Nephron (organoid): ENCODE measurements at regions not wholly inside any gene's neighbourhood (a gene's known extent, or its start where the extent isn't known, plus 50 kb on each side); places are given as distances from the start of the nearest gene placed in this dataset.

Source experiments
- H3K27ac Mint-ChIP-seq, 3 experiments: 2 replicates each; pipeline ENCODE4 v1.8.0; 2020; ENCODE audit warnings: mixed read lengths in 3 of 3, mild to moderate bottlenecking in 2 of 3, moderate library complexity in 1 of 3
- H3K27me3 Mint-ChIP-seq: 2 replicates; pipeline ENCODE4 v1.8.0; 2021; ENCODE audit warnings: low read depth, mild to moderate bottlenecking, moderate library complexity, mixed read lengths
- H3K36me3 Mint-ChIP-seq: 2 replicates; pipeline ENCODE4 v1.8.0; 2020; ENCODE audit warnings: low read depth, mixed read lengths
- H3K4me1 Mint-ChIP-seq: 2 replicates; pipeline ENCODE4 v1.8.0; 2020; ENCODE audit warnings: mixed read lengths
- H3K4me3 Mint-ChIP-seq, 3 experiments: 2 replicates each; pipeline ENCODE4 v1.8.0; 2020; ENCODE audit warnings: mild to moderate bottlenecking in 3 of 3, mixed read lengths in 3 of 3, moderate library complexity in 2 of 3
- H3K9me3 Mint-ChIP-seq: 2 replicates; pipeline ENCODE4 v1.8.0; 2020; ENCODE audit warnings: mixed read lengths
- TF ChIP-seq, protein P1 (sequence below), 3 experiments: fragments of 200-600 bp; sonication (generic); IDR thresholded peaks; one replicate each; pipeline ENCODE4 v1.5.0; 2021; ENCODE audit warnings: antibody characterized with exemption in 3 of 3; ENCODE audit not compliant: unreplicated experiment in 3 of 3

DNA sequence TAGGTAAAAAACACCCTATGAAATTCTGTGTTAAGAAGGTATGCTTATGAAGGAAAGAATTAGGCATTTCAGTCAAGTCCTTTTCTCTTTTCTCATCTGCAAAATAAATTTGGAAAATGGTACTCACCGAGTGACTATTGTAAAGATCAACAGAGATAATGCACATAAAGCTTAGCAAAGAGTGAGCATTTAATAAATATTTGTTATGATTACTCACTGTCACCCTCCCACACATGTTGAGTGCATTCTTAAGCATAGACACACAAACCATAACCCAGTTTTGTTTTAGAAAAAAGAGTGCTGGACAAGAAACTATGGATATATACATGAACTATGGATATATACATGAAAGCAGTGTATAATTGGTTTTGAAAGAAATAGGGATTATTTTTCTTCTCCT lies 54.7 kb upstream of the PRLR start:
- Mint-ChIP-seq H3K36me3 (no peaks in the 10 kb centered on the region), H3K4me1 (peaks cover 44% of the 10 kb centered on the region), H3K27me3 (no peaks in the 10 kb centered on the region), H3K27ac (peak overlapping the region; percentile 12 to 28 (median 23)), H3K9me3 (peaks cover 5% of the 10 kb centered on the region), H3K4me3 (no peak overlapping the region)
- TF ChIP-seq, protein P1, sequence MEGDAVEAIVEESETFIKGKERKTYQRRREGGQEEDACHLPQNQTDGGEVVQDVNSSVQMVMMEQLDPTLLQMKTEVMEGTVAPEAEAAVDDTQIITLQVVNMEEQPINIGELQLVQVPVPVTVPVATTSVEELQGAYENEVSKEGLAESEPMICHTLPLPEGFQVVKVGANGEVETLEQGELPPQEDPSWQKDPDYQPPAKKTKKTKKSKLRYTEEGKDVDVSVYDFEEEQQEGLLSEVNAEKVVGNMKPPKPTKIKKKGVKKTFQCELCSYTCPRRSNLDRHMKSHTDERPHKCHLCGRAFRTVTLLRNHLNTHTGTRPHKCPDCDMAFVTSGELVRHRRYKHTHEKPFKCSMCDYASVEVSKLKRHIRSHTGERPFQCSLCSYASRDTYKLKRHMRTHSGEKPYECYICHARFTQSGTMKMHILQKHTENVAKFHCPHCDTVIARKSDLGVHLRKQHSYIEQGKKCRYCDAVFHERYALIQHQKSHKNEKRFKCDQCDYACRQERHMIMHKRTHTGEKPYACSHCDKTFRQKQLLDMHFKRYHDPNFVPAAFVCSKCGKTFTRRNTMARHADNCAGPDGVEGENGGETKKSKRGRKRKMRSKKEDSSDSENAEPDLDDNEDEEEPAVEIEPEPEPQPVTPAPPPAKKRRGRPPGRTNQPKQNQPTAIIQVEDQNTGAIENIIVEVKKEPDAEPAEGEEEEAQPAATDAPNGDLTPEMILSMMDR (IDR thresholded peaks at IDR 0.05; ENCODE audit: unreplicated experiment in 3 of 3), result no peak

DNA sequence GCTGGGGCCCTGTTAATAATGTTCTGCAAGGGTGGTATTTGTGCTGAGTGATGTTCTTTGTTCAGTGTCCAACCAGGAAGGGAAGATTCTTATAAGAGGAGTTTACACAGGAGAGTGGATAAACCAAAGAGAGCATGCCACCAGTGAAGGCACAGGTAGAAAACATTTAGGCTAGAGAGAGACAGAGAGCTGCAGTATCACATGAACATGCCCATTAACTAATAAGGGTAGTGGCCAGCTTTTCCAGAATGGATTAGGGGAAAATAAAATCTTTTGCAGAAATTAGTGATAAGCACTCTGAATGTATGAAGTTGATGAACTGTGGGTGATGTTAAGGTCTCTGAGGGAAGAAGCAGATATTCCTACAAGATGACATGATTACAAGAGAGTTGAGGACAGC lies 54.1 kb upstream of the PRLR start:
- peaks cover 2% of the 10 kb centered on the region for H3K9me3 Mint-ChIP-seq
- H3K36me3 Mint-ChIP-seq, result no peaks in the 10 kb centered on the region
- peak overlapping the region in 1 of 3 experiments; percentile 1 for H3K27ac Mint-ChIP-seq
- no peak overlapping the region for H3K4me3 Mint-ChIP-seq
- TF ChIP-seq, protein P1 (IDR thresholded peaks at IDR 0.05; ENCODE audit: unreplicated experiment in 3 of 3), result no peak
- no peaks in the 10 kb centered on the region for H3K27me3 Mint-ChIP-seq
- H3K4me1 Mint-ChIP-seq, result peaks cover 44% of the 10 kb centered on the region

DNA sequence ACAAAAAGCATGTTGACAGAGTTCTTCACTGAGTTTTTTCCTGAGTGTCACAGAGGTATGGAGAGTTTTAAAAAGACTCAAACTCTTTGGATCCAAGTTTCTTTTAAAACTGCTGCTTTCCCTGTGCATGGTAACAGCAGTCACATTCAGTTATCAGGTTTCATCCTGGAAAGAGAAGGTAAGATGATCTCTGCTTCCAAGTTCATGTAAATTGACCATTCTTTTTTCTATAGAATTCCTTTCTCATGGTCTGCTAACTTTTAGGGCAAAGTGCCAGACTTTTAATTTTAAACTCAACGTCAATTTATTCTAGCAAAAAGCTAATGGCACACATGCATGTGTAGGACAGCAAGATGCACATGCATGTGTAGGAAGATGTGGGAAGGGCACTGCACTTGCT lies 52.5 kb upstream of the PRLR start:
- no peaks in the 10 kb centered on the region for H3K27me3 Mint-ChIP-seq
- no peaks in the 10 kb centered on the region for H3K36me3 Mint-ChIP-seq
- H3K4me3 Mint-ChIP-seq, result no peak overlapping the region
- H3K27ac Mint-ChIP-seq, result peak overlapping the region in 1 of 3 experiments; percentile 1
- peaks cover 8% of the 10 kb centered on the region for H3K9me3 Mint-ChIP-seq
- TF ChIP-seq, protein P1 (IDR thresholded peaks at IDR 0.05; ENCODE audit: unreplicated experiment in 3 of 3), result no peak
- peaks cover 44% of the 10 kb centered on the region for H3K4me1 Mint-ChIP-seq

DNA sequence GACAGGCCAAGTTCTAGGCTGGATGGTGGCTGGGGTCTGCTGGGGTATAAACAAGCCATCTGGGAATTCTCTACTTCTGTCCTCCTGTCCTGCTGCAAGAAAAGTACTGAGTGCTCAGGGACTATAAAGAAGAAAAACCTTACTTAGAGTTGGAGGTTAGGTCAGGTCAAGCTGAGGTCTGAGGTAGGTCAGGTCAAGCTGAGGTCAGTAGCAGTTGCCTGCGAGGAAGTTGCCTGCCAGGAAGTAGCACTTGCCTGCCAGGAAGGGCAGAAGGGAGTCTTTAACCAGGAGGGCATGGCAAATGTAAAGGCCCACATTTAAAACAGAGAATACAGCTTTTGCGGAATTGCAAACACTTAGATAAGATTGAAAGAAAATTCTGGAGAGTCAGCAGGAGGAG lies 51.3 kb upstream of the PRLR start:
- Mint-ChIP-seq H3K27ac (peak overlapping the region in 2 of 3 experiments; percentile 0 to 26), H3K9me3 (peaks cover 12% of the 10 kb centered on the region)
- TF ChIP-seq, protein P1 (IDR thresholded peaks at IDR 0.05; ENCODE audit: unreplicated experiment in 3 of 3), result no peak

More for the DNA sequence above, 51.3 kb upstream of the PRLR start:
- Mint-ChIP-seq H3K4me1 (peaks cover 44% of the 10 kb centered on the region), H3K4me3 (no peak overlapping the region), H3K27me3 (no peaks in the 10 kb centered on the region), H3K36me3 (no peaks in the 10 kb centered on the region)
